ENCODE measurements at regions not wholly inside any gene's neighbourhood (a gene's known extent, or its start where the extent isn't known, plus 50 kb on each side); places are given as distances from the start of the nearest gene placed in this dataset.

DNA sequence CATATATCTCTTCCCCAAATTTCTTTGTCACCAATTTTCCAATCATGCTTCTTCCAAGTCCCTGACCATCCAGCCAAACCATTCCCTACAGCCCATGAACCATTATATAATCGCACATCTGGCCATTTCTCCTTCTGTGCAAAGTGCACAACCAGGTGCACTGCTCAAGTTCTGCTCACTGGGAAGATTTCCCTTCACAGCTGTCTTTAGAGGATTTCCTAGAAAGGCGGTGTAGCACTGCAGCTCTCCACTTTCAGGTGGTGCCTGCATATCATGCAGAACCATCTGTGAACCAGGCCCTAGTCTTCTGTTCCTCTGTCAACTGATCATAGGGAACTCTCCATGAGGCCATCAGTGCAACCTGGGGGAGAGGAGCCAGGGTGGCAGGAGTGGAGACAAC, 95.0 kb upstream of the CABCOCO1 start:
- TF ChIP-seq CTCF (conservative IDR thresholded peaks at IDR 0.05; ENCODE audit: low read length) (no peak), EZH2phosphoT487 (IDR thresholded peaks at IDR 0.05; ENCODE audit: borderline replicate concordance, low read depth, low read length) (no peak)
- Histone ChIP-seq H3K79me2 (ENCODE audit: insufficient read depth, low read depth, low read length) (no peaks in the 10 kb centered on the region), H3K36me3 (ENCODE audit: insufficient read depth, low read length) (no peaks in the 10 kb centered on the region), H3K4me3 (ENCODE audit: low read depth, low read length, poor library complexity, severe bottlenecking) (no peak overlapping the region), H2AFZ (ENCODE audit: low read length) (no peak overlapping the region), H3K9me2 (ENCODE audit: insufficient read depth, low read length) (no peaks in the 10 kb centered on the region), H4K20me1 (ENCODE audit: insufficient read depth, low read length) (no peaks in the 10 kb centered on the region), H3K4me1 (ENCODE audit: insufficient read depth, low read length, poor library complexity, severe bottlenecking) (no peaks in the 10 kb centered on the region), H3K27ac (ENCODE audit: low read depth, low read length, poor library complexity, severe bottlenecking) (no peak overlapping the region), H3K4me2 (ENCODE audit: low read length) (no peak overlapping the region), H3K9me3 (ENCODE audit: low read length) (no peaks in the 10 kb centered on the region)
- intact Hi-C loops (cut with micrococcal nuclease; ENCODE audit: unreplicated experiment), result no loop called here
- POLR2A ChIA-PET, result interaction anchor here (0.6 kb wide), 1 partner anchor 1145 kb away, joined by 3 read pairs; no protein-coding TSS in a partner anchor
- no TSS peak for BruUV-seq (replicated peaks)
- CTCF ChIA-PET (ENCODE audit: unreplicated experiment), result no interaction called here
- no peak for DNase-seq (ENCODE audit: low spot score)

GRCh38 chr10:61565819-61566560, 96.7 kb upstream of the CABCOCO1 start:
- POLR2A ChIA-PET, result interaction anchor here (0.6 kb wide), 2 partner anchors 119 to 803 kb away, joined by 3 to 4 read pairs; no protein-coding TSS in a partner anchor
- TF ChIP-seq EZH2phosphoT487 (IDR thresholded peaks at IDR 0.05; ENCODE audit: borderline replicate concordance, low read depth, low read length) (no peak), CTCF (conservative IDR thresholded peaks at IDR 0.05; ENCODE audit: low read length) (no peak)
- no peaks in the 10 kb centered on the region for H3K4me1 ChIP-seq (ENCODE audit: insufficient read depth, low read length, poor library complexity, severe bottlenecking)

DNA sequence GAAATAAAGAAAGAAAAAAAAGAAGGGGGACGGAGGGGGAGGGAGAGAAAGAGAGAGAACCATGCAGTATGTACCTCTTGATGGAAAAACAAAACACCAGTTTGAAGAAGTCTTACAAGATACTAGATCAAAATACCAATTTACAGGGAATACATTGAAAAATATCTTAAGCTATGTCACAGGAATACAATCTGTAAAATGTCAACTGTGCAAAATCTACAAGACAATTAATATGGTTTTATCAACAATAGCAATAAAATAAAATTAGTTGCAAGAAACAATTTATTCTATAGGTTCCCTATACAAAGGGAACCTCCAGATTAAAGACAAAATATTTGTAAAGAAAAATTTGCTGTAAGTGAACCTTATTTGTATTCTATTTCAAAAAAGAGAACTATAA, 98.3 kb upstream of the CABCOCO1 start:
- no peaks in the 10 kb centered on the region for H3K36me3 ChIP-seq (ENCODE audit: insufficient read depth, low read length)
- intact Hi-C loops (cut with micrococcal nuclease; ENCODE audit: unreplicated experiment), result no loop called here
- no peak overlapping the region for H2AFZ ChIP-seq (ENCODE audit: low read length)
- no peak overlapping the region for H3K4me3 ChIP-seq (ENCODE audit: low read depth, low read length, poor library complexity, severe bottlenecking)
- H3K79me2 ChIP-seq (ENCODE audit: insufficient read depth, low read depth, low read length), result no peaks in the 10 kb centered on the region
- BruUV-seq (replicated peaks), result no TSS peak
- H3K9me2 ChIP-seq (ENCODE audit: insufficient read depth, low read length), result no peaks in the 10 kb centered on the region
- POLR2A ChIA-PET, result no interaction called here
- no peaks in the 10 kb centered on the region for H4K20me1 ChIP-seq (ENCODE audit: insufficient read depth, low read length)
- CTCF ChIA-PET (ENCODE audit: unreplicated experiment), result no interaction called here
- H3K9me3 ChIP-seq (ENCODE audit: low read length), result no peaks in the 10 kb centered on the region
- H3K4me2 ChIP-seq (ENCODE audit: low read length), result no peak overlapping the region
- DNase-seq (ENCODE audit: low spot score), result no peak
- TF ChIP-seq CTCF (conservative IDR thresholded peaks at IDR 0.05; ENCODE audit: low read length) (no peak), EZH2phosphoT487 (IDR thresholded peaks at IDR 0.05; ENCODE audit: borderline replicate concordance, low read depth, low read length) (no peak)
- H3K27ac ChIP-seq (ENCODE audit: low read depth, low read length, poor library complexity, severe bottlenecking), result no peak overlapping the region
- no peaks in the 10 kb centered on the region for H3K4me1 ChIP-seq (ENCODE audit: insufficient read depth, low read length, poor library complexity, severe bottlenecking)

More at GRCh38 chr10:61565819-61566560, 96.7 kb upstream of the CABCOCO1 start:
- Histone ChIP-seq H3K9me3 (ENCODE audit: low read length) (no peaks in the 10 kb centered on the region), H3K4me3 (ENCODE audit: low read depth, low read length, poor library complexity, severe bottlenecking) (no peak overlapping the region), H2AFZ (ENCODE audit: low read length) (no peak overlapping the region), H3K27ac (ENCODE audit: low read depth, low read length, poor library complexity, severe bottlenecking) (no peak overlapping the region), H4K20me1 (ENCODE audit: insufficient read depth, low read length) (no peaks in the 10 kb centered on the region), H3K4me2 (ENCODE audit: low read length) (no peak overlapping the region), H3K9me2 (ENCODE audit: insufficient read depth, low read length) (no peaks in the 10 kb centered on the region), H3K36me3 (ENCODE audit: insufficient read depth, low read length) (no peaks in the 10 kb centered on the region), H3K79me2 (ENCODE audit: insufficient read depth, low read depth, low read length) (no peaks in the 10 kb centered on the region)
- intact Hi-C loops (cut with micrococcal nuclease; ENCODE audit: unreplicated experiment), result no loop called here
- CTCF ChIA-PET (ENCODE audit: unreplicated experiment), result no interaction called here
- BruUV-seq (replicated peaks), result no TSS peak
- no peak for DNase-seq (ENCODE audit: low spot score)
